HG02884 (cell line): ENCODE measurements at regions not wholly inside any gene's neighbourhood (a gene's known extent, or its start where the extent isn't known, plus 50 kb on each side); places are given as distances from the start of the nearest gene placed in this dataset.
A peak's percentile ranks its signal among the peaks of the same experiment; 100 is the strongest.

Source experiments
- ATAC-seq: cut with Tn5 transposase; IDR thresholded peaks from one replicate; pipeline ENCODE4 v1.9.1; 2021; ENCODE audit warnings: mild to moderate bottlenecking, moderate library complexity; ENCODE audit not compliant: unreplicated experiment

DNA sequence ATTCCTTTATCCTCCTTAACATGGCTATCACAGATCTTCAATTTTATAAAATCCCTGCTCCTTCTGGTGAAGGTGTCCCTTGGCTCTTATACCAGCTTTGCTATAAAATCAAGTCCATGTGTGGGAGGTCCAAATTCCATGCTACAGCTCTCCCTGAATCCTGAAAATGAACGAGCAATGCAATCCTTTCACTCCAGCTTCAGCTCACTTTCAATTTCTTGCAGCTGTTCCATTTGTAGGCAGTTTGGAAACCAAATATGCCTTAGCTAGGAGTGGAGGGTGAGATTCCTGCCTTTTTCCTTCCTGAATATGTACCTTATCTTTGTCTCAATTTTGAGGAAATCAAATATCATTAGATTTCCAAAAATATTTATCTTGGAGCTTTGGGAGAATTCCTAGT is 402.6 kb downstream of the TTLL7 start:
- no peak for ATAC-seq

DNA sequence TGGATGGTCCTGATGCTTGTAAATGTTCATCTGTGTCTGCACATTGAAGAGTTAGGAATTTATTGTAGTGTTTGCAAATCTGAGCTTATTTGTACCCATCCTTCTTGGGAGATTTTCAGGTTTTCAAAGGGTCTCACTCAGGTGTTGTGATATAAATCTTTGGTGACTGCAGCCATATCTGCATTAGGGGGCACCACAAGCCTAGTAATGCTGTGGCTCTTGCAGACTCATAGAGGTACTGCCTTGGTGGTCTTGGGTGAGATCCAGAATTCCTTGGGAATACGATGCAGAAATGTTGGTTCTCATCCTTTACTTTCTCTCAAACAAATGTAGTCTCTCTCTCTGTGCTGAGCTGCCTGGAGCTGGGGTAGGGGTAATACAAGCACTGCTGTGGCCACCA is 405.9 kb downstream of the TTLL7 start:
- ATAC-seq, result no peak

- no peak for ATAC-seq
Measured at GRCh38 chr1:83588140-83588539, 410.8 kb downstream of the TTLL7 start.

GRCh38 chr1:83583351-83584014 is 415.4 kb downstream of the TTLL7 start:
- ATAC-seq, result no peak

- ATAC-seq, result no peak
Measured at GRCh38 chr1:83581747-83582146, 417.2 kb downstream of the TTLL7 start.

GRCh38 chr1:83574791-83575190 is 424.1 kb downstream of the TTLL7 start:
- no peak for ATAC-seq

GRCh38 chr1:83573776-83574175 is 425.2 kb downstream of the TTLL7 start:
- no peak for ATAC-seq

DNA sequence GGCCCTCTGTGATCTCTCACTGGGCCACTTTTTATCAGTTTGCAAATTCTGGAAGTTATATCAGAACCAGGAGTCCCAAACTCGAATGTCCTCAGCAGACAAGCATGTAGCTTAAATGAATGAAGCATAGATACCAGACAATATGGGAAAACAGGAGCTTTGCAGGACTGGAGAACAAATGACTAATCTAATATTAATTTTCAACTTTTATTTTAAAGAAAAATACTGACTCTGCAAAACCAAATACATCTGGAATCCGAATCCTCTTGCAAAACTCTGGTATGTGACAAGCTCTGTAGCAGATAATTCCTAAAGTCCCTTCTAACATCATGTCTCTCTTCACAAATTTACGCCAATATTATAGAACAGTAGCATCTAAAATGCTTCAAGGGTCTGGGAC is 427.4 kb downstream of the TTLL7 start:
- no peak for ATAC-seq

DNA sequence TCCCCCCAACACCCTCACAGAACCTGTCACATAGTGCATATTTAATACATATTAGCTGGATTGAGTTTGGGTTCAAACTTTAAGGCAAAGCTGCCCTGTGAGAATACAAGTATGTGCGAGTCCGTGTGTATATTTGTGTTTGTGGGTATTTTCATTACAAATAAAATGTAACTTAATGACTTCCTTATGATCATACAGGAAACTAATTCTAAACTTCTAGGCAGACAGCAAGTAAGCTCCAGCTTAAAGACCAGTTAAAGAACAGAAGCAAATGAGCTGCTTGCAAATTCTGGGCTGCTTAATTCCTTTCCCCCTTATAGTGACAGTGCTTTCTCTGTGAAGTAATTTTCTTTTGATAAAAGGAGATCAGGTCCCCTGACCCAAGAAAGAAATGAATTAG is 437.6 kb downstream of the TTLL7 start:
- no peak for ATAC-seq

- peak; percentile 64 for ATAC-seq
Measured at GRCh38 chr1:83559129-83559840, 439.6 kb downstream of the TTLL7 start.

DNA sequence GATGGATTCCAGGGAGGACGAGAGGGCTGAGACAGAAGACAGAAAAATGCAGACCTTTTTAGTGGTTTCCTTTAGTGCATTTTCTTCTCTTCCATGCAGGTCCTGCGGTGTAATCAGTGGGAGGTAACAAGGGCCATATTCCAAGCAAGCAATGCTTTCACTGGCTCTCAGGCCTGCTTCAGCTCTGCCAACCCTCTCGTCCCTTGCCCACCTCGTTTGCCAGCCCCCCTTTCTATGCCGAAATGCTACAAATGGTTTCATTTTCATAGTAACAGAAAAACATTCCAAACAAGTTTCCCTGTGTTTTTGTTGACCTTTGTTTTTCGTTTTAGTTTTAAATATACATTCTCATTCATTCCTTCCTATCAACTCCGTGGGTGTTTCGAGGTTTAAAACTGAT is 443.1 kb downstream of the TTLL7 start:
- no peak for ATAC-seq

DNA sequence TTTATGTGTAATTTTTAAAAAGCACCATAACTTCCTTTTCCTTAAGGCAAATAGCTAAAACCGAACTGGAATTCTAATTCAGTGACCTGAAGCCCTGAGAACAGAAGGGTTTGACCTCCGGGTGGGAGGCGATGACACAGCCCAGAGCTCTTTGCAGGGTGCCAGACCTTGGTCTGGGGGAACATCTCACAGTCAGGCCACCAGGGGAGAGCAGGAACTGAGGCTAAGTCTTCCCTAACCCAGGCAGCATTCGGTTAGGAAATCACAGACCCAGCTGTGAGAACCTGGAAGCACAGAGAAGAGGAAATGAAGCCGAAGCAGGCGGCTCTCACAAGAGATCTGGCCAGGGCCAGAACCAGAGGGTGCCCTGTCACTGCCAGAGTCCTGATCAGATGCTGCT is 444.8 kb downstream of the TTLL7 start:
- ATAC-seq, result no peak

GRCh38 chr1:83552820-83553219 is 446.1 kb downstream of the TTLL7 start:
- ATAC-seq, result no peak

DNA sequence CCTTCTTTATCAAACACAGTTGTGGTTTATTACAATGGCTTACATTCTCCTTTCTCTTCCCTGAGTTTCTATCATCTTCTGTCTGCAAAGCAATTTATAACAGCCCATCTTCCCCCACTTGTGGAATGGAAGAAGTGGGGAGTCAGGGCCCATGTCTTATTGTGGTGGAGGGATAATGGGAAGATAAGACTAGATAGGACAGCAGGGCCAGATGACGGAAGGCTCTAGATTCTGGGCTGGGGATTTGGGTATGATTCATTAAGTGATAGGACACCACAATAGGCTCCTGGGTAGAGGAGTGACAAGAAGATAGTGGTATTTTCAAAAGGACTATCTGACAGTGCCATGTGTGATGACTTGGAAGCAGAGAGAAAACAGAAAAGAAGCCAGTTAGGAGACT is 450.6 kb downstream of the TTLL7 start:
- ATAC-seq, result no peak

GRCh38 chr1:83547901-83548300 is 451.0 kb downstream of the TTLL7 start:
- ATAC-seq, result no peak

DNA sequence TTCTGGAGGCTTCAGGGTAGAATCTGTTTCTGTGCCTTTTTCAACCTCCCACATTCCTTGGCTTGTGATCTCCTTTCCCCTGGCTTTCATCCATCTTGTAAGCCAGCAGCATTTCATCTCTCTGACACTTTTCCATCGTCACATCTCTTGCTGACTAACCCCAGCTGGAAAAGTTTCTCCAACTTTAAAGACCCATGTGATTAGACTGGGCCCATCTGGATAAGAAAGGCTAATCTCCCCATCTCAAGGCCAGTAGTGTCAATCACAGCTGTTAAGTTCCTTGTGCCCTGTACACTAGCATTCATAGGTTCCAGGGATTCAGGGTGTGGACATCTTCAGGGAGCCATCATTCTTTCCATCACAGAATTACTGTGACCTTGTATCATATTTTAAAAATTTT is 452.1 kb downstream of the TTLL7 start:
- no peak for ATAC-seq

GRCh38 chr1:83545066-83545862 is 453.7 kb downstream of the TTLL7 start:
- no peak for ATAC-seq

DNA sequence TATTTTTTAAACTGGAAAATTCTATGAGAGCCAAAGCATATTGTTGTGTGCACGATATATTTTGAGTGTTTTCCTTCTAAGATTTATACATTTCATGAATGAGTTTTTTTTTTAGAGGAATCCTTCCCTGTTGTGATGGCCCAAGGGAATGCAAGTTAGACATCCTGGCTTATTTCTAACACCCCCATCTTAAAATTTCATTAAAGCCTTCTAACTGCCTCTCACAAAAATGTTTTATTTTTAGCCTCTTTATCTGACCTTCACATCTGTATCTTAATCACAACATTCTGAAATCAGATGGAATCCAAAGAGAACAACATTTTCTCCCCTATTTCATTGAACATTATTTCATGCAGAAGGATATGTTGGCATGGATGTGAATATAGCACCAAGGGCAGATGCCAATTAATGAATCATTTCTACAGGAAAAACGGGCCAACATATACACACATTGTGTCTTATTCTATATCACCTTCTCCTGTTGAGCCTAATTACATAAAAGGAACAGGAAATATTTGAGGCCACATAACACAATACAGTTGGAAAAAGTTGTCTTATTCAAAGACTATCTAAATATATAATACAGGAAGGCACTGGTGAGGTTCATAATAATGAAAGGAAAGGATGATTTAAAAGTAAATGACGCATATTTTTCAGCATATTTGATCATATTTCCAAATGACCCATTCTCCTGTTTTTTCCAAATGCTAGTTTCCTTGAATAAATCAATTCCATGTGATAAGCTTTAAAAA is 455.5 kb downstream of the TTLL7 start:
- no peak for ATAC-seq

DNA sequence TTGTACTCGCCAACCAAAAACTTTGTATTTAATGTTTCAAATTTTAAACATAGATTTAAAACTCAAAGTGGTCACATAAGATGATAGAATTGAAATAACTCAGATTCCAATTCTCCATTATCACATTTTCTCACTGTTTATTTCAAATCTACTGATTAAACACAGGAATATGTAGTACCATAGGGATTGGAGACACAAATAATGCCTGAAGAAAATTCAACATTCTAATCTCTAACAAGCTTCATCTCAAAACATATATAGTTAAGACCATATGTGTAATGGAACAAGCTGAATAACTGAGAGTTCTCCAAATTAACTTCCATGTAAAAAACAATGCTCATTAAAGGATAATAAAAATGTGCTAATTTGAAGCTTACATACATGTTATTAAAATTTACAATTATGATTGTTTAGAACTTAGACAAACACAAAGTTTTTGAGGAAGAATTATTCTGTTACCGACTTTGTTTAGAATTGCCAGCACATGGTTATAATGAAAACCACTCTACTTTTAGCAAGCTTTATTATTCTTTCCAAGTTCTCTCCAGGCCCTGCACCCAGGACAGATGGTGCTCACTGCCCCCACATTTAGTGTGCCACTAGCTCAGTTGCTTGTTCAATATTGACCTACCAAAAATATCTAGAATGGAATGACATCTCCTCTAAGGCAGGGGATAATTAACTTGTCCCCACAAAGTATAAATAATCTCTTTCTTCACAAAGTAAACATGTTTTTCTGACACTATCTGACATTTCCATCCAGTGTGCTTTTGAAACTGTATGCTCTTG is 467.2 kb downstream of the TTLL7 start:
- no peak for ATAC-seq

- no peak for ATAC-seq
Measured at GRCh38 chr1:83530506-83530905, 468.4 kb downstream of the TTLL7 start.
